GM21447 (cell line): ENCODE measurements at regions not wholly inside any gene's neighbourhood (a gene's known extent, or its start where the extent isn't known, plus 50 kb on each side); places are given as distances from the start of the nearest gene placed in this dataset.
"Not testable (repeated sequence)": the region's sequence is repeated elsewhere in the genome, so short reads cannot be mapped to it uniquely, and the experiment has no call there.

Experiments
- ATAC-seq: cut with Tn5 transposase; IDR thresholded peaks from one replicate; pipeline ENCODE4 v1.9.1; 2021; ENCODE audit not compliant: unreplicated experiment

- no peak for ATAC-seq
Measured at GRCh38 chr12:65673156-65673690, 151.1 kb upstream of the HMGA2 start.

- ATAC-seq, result no peak
Measured at GRCh38 chr12:65673732-65674131, 150.6 kb upstream of the HMGA2 start.

- ATAC-seq, result no peak
Measured at GRCh38 chr12:65675141-65675621, 149.1 kb upstream of the HMGA2 start.

GRCh38 chr12:65678172-65678571, 146.1 kb upstream of the HMGA2 start:
- not testable (repeated sequence) for ATAC-seq

GRCh38 chr12:65681226-65681625, 143.1 kb upstream of the HMGA2 start:
- ATAC-seq, result no peak

GRCh38 chr12:65682112-65682511, 142.2 kb upstream of the HMGA2 start:
- no peak for ATAC-seq

- no peak for ATAC-seq
Measured at GRCh38 chr12:65684906-65685305, 139.4 kb upstream of the HMGA2 start.

- ATAC-seq, result no peak
Measured at GRCh38 chr12:65685514-65685913, 138.8 kb upstream of the HMGA2 start.

GRCh38 chr12:65689508-65689907, 134.8 kb upstream of the HMGA2 start:
- no peak for ATAC-seq

GRCh38 chr12:65690477-65690876, 133.8 kb upstream of the HMGA2 start:
- no peak for ATAC-seq

- ATAC-seq, result no peak
Measured at GRCh38 chr12:65694130-65694529, 130.2 kb upstream of the HMGA2 start.

GRCh38 chr12:65695113-65695865, 129.0 kb upstream of the HMGA2 start:
- no peak for ATAC-seq

GRCh38 chr12:65696227-65696626, 128.1 kb upstream of the HMGA2 start:
- no peak for ATAC-seq

GRCh38 chr12:65699251-65699650, 125.0 kb upstream of the HMGA2 start:
- ATAC-seq, result no peak

GRCh38 chr12:65703176-65703575, 121.1 kb upstream of the HMGA2 start:
- no peak for ATAC-seq

GRCh38 chr12:65705380-65705876, 118.9 kb upstream of the HMGA2 start:
- no peak for ATAC-seq

GRCh38 chr12:65707051-65707450, 117.2 kb upstream of the HMGA2 start:
- ATAC-seq, result no peak

- no peak for ATAC-seq
Measured at GRCh38 chr12:65712260-65713004, 111.9 kb upstream of the HMGA2 start.

GRCh38 chr12:65715961-65716360, 108.3 kb upstream of the HMGA2 start:
- no peak for ATAC-seq

GRCh38 chr12:65720136-65721130, 103.8 kb upstream of the HMGA2 start:
- ATAC-seq, result no peak
